ENCODE measurements at regions not wholly inside any gene's neighbourhood (a gene's known extent, or its start where the extent isn't known, plus 50 kb on each side); places are given as distances from the start of the nearest gene placed in this dataset.
"Not testable (repeated sequence)": the region's sequence is repeated elsewhere in the genome, so short reads cannot be mapped to it uniquely, and the experiment has no call there.

DNA sequence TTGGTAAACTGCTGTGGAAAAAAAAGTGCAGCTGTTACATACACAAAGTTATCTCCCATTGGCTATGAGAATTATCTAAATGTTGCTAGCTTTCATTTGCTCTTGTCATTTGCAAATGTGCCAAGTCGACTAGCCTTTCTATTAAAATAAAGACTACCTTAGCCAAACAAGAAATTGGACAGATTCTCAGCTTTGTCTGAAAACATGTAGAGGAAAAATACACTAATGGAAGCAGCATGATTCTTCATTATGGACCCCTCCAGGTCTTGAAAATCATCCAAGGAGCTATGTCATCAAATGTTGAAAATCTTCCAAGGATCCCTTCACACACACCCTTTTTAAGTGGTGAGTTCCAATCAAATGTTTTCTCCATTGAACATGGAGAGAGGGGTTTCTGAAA lies 237.7 kb downstream of the ETV1 start:
- in situ Hi-C loops (cut with HindIII; ENCODE audit: low pct_ligation_motif_present, low pct_unique_long_range_greater_than_20kb, low sequenced_read_pairs): no loop called here

DNA sequence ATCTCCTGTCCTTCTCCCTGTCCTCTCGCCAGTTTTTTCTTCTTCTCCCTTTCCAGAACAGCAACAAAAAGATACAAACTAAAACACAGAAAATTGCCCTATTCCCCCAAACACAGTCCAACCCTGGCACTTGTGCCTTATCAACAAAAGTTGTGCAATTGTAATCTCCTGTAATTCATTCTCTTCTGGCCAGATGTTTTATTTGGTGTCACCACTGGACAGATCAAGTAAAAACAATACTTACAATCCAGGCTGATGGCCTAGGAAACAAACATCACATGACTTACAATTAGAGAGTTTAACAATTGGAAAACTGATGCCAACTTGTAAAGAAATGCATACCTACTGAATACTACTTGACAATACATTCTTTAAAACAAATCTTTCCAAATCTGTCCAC lies 231.6 kb downstream of the ETV1 start:
- in situ Hi-C loops (cut with HindIII; ENCODE audit: low pct_ligation_motif_present, low pct_unique_long_range_greater_than_20kb, low sequenced_read_pairs): no loop called here

More for the DNA sequence above, 237.7 kb downstream of the ETV1 start:
- DNase-seq: no peak

DNA sequence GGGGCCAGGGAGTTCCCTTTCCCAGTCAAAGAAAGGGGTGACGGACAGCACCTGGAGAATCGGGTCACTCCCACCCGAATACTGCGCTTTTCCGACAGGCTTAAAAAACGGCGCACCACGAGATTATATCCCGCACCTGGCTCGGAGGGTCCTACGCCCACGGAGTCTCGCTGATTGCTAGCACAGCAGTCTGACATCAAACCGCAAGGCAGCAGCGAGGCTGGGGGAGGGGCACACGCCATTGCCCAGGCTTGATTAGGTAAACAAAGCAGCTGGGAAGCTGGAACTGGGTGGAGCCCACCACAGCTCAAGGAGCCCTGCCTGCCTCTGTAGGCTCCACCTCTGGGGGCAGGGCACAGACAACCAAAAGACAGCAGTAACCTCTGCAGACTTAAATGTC lies 223.6 kb downstream of the ETV1 start:
- in situ Hi-C loops (cut with HindIII; ENCODE audit: low pct_ligation_motif_present, low pct_unique_long_range_greater_than_20kb, low sequenced_read_pairs); DNase-seq: not testable (repeated sequence)

More for the DNA sequence above, 231.6 kb downstream of the ETV1 start:
- DNase-seq: no peak

DNA sequence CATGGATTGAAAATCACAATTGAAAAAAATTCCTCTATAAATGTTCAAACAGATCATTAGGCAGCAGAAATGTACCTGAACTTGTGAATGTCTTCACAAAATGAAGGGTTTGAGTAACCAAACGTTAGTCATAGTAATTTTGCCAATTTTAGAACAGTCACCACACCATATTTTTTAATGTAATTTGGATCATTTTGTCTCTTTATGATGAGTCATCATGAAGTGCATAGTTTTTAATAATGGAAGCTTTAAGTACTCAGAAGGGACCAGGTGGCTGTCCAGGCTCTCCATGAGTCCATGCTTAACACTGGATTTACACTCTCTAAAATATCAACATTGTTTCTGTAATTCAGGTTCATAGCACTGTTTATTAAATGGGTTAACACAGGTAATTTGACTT lies 219.2 kb downstream of the ETV1 start:
- no peak for DNase-seq
- in situ Hi-C loops (cut with HindIII; ENCODE audit: low pct_ligation_motif_present, low pct_unique_long_range_greater_than_20kb, low sequenced_read_pairs): no loop called here

DNA sequence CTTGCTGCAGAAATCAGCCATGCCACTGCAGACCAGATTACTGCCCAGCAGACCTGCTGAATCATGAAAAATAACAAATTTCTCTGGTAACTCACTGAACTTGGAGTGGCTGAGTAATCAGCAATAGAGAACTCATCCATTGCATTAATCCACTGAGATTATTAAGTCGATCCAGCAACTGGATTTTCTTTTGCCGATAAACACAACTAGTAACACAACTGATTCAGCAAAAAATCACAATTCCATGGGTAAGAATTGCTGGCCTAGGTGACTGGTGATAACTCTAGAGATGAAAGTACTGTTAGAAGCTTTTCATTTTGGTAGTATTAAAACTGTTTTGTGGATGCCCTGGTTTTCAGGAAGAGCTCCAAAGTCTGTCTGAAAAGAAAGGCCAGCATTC lies 214.5 kb downstream of the ETV1 start:
- no peak for DNase-seq
- in situ Hi-C loops (cut with HindIII; ENCODE audit: low pct_ligation_motif_present, low pct_unique_long_range_greater_than_20kb, low sequenced_read_pairs): no loop called here

DNA sequence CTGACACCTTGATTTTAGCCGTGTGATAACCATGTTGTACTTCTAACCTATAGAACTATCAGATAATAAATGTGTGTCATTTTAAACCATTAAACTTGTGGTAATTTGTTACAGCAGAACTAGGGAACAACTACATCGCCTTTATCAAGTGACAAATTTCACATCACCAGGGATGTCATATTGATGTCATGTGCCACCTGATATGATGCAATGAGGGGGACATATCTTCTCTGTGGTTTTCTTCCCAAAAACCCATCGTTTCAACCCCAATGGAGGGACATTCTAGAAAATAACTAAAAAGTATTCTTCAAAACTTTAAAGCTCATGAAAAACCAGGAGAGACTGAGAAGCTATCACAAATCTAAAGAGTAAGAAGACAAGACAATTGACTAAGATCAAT lies 212.2 kb downstream of the ETV1 start:
- DNase-seq: no peak
- in situ Hi-C loops (cut with HindIII; ENCODE audit: low pct_ligation_motif_present, low pct_unique_long_range_greater_than_20kb, low sequenced_read_pairs): no loop called here

DNA sequence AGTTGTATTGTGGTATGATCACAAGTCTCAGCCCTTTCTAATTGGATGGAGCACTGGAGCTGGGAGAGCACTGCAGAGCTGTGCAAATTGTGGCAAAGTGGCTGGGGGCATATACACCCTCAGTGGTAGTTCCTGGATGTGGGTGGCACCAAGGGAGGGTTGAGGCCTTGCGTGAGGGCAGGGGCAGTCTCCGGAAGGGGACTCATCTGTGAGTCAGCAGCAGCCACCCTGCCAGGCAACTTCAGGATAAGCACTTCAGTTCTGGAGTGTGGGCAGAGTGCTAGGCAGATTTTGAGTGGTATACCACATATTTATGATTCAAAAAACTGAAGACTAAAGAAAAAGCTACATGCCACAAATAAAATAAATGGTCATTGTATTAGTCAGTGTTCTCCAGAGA lies 210.5 kb downstream of the ETV1 start:
- DNase-seq: no peak

DNA sequence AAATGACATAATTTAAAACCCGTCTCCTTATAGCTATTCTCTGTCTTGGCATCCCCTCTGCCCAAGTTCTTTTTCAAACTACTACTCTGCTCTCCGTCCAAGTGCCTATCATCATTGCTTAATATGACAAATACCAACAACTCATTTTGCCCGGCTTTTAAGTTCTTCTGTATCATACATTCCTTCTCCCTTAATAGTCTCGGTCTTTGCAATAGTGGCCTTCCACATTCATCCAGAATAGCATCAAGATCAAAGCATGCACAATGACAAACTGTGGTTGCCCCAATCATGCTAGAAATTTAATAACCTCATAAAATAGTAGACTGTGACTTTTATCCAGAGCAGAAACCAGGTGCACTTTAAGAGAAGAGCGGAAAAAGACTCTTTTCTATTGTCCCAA lies 198.9 kb downstream of the ETV1 start:
- DNase-seq: no peak
- in situ Hi-C loops (cut with HindIII; ENCODE audit: low pct_ligation_motif_present, low pct_unique_long_range_greater_than_20kb, low sequenced_read_pairs): no loop called here

More for the DNA sequence above, 210.5 kb downstream of the ETV1 start:
- in situ Hi-C loops (cut with HindIII; ENCODE audit: low pct_ligation_motif_present, low pct_unique_long_range_greater_than_20kb, low sequenced_read_pairs): no loop called here

DNA sequence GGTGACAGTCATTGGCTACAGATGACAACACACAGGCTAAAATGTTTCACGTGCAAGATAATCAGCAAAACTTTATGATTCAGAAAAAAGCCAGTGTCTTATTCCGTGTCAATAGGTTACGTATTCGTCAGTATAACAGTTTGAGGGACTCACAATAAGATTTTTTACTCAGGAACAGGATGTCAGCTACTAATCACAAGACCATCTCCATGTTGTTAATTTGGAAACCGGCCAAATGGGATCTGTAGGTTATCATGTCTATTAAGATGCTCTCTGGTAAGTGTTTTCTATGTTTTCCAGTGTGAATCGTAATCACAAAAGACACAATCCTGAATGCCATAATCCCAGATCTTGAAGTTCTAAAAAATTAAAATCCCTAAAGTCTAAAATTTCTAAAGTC lies 197.3 kb downstream of the ETV1 start:
- DNase-seq: no peak
- in situ Hi-C loops (cut with HindIII; ENCODE audit: low pct_ligation_motif_present, low pct_unique_long_range_greater_than_20kb, low sequenced_read_pairs): no loop called here

DNA sequence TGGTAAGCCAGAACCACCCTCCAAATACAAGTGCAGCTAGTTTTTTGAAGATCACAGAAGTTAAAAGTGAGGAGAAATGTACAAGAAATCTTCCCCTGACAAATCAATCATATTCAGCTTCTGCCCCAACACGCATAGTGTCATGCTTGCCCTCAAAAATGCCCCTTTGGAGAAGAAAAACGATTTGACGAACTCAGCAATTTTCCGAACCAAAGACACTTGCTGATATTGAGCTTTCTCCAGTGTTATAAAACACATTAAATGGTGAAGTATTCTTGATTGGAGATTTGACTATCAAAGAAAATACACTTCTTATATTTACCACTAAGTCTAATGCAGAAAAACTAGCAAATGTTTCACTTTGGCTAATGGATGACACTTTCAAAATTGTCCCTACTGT lies 195.5 kb downstream of the ETV1 start:
- in situ Hi-C loops (cut with HindIII; ENCODE audit: low pct_ligation_motif_present, low pct_unique_long_range_greater_than_20kb, low sequenced_read_pairs): no loop called here
- DNase-seq: no peak

DNA sequence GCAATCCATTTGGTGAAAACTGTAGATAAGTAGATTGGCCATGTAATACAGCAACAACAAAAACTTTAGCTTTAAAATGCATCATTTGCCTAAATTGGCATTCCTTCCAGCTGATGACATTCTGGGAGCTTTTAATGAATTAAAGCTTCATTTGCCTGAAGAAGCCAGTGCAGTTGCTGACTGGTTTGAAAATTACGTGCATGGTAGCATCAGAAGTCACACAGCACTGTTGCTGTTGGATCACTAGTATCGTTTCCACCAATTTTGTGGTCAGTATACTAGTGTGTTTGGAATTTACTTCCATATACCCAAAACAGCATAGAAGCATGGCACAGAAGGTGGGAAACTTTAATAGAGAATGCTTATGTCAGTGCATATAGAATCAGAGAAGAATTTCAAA lies 194.9 kb downstream of the ETV1 start:
- no peak for DNase-seq
- in situ Hi-C loops (cut with HindIII; ENCODE audit: low pct_ligation_motif_present, low pct_unique_long_range_greater_than_20kb, low sequenced_read_pairs): no loop called here

DNA sequence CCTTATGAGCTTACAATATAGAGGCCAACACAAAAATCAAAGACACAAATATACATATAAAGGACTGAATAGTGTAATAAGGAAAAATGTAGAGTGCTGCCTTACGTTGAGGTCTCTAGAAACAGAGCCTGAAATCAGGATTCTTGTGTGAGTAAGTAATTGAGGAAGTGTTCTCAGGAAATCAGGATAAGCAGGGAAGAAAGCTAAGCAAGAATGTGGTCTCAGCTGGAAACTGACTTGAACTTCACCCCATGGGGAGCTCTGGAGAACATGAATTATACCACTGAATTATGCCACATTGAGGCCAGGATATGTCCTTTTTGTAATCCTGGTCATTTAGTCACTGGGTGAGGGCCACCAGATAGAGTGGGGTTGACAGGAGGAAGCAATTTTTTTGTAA lies 191.9 kb downstream of the ETV1 start:
- in situ Hi-C loops (cut with HindIII; ENCODE audit: low pct_ligation_motif_present, low pct_unique_long_range_greater_than_20kb, low sequenced_read_pairs): no loop called here
- DNase-seq: no peak

DNA sequence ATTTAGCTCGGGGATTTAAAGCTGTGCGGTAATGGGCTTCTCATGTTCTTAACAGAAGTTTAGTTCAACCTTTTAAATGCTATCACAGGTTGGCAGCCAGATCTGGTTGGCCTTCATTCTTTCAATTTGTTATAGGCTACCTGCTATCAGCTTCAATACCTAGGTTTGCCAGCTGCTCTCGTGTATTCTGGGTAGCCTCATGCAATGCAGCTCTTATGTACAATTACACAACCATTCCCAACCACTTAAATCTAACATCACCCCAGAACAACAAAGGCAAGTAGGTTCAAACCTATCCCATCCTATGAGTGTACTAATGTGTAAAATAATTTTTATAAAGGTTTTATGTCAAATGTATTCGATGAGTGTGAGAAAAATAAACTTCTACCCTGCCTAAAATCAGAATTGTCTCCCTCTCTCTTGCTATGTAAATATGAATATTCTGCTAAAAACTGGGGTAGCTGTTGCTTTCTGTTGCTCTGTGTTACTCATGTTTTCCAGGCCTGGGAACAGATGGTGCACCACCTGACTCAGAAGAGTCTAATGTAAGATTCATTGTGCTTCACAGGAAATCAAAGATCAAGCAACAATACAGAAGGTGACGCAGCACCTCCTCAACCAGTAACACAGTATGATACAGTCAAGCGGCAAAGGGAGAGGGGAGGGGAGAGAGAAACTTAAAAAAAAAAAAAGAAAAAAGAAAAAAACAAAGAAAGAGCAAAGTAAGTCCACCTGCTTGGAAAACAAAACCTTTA lies 188.6 kb downstream of the ETV1 start:
- no peak for DNase-seq
- in situ Hi-C loops (cut with HindIII; ENCODE audit: low pct_ligation_motif_present, low pct_unique_long_range_greater_than_20kb, low sequenced_read_pairs): no loop called here

DNA sequence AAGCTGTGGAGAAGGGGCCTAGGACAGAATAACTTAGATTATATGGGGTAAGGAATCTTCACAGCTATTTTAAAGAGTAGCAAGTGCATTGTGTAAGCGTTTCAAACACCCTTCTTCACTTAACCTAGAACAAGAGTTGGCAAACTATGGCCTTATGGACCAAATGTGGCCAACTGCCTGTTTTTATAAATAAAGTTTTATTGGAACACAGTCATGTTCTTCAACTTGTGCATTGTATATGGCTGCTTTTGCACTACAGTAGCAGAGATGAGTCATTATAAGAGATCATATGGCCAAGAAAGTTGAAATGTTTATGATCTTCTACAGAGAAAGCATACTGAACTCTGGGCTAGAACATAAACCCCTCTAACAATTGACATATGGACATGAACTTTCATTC lies 187.8 kb downstream of the ETV1 start:
- in situ Hi-C loops (cut with HindIII; ENCODE audit: low pct_ligation_motif_present, low pct_unique_long_range_greater_than_20kb, low sequenced_read_pairs): no loop called here
- DNase-seq: no peak

DNA sequence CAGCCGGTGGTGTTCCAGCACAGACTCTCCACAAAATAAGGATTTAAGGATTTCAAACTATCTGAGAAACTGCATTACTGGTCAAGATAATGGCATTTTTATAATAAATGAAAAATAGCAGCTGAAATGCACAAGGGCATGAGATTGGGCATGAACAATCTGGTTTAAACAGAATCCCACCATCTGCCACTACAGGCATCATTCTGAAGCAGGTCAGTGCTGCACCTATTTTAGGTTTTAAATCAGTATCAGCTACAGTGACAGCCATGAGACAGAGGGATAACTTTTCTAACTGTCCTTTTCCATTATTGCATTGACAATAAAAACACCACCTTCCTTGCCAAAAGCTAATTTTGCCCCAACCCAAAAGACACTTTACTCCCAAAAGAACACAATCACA lies 186.8 kb downstream of the ETV1 start:
- in situ Hi-C loops (cut with HindIII; ENCODE audit: low pct_ligation_motif_present, low pct_unique_long_range_greater_than_20kb, low sequenced_read_pairs): no loop called here
- DNase-seq: no peak

DNA sequence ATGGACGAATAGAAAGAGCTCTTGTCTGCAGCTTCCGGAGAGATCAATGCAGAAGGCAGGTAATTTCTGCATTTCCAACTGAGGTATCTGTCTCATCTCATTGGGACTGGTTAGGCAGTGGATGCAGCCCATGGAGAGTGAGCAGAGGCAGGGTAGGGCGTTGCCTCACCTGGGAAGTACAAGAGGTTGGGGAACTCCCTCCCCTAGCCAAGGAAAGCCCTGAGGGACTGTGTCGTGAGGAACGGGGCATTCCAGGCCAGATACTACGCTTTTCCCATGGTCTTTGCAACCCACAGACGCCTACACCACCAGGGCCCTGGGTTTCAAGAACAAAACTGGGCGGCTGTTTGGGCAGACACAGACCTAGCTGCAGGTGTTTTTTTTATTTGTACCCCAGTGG lies 186.3 kb downstream of the ETV1 start:
- in situ Hi-C loops (cut with HindIII; ENCODE audit: low pct_ligation_motif_present, low pct_unique_long_range_greater_than_20kb, low sequenced_read_pairs): no loop called here
- DNase-seq: no peak

DNA sequence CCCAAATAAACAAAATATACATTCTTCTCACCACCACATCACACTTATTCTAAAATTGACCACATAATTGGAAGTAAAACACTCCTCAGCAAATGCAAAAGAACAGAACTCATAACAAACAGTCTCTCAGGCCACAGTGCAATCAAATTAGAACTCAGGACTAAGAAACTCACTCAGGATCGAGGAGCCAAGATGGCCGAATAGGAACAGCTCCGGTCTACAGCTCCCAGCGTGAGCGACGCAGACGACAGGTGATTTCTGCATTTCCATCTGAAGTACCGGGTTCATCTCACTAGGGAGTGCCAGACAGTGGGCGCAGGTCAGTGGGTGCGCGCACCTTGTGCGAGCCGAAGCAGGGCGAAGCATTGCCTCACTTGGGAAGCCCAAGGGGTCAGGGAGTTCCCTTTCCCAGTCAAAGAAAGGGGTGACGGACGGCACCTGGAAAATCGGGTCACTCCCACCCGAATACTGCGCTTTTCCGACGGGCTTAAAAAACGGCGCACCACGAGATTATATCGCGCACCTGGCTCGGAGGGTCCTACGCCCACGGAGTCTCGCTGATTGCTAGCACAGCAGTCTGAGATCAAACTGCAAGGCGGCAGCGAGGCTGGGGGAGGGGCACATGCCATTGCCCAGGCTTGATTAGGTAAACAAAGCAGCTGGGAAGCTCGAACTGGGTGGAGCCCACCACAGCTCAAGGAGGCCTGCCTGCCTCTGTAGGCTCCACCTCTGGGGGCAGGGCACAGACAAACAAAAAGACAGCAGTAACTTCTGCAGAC lies 183.2 kb downstream of the ETV1 start:
- DNase-seq; in situ Hi-C loops (cut with HindIII; ENCODE audit: low pct_ligation_motif_present, low pct_unique_long_range_greater_than_20kb, low sequenced_read_pairs): not testable (repeated sequence)

DNA sequence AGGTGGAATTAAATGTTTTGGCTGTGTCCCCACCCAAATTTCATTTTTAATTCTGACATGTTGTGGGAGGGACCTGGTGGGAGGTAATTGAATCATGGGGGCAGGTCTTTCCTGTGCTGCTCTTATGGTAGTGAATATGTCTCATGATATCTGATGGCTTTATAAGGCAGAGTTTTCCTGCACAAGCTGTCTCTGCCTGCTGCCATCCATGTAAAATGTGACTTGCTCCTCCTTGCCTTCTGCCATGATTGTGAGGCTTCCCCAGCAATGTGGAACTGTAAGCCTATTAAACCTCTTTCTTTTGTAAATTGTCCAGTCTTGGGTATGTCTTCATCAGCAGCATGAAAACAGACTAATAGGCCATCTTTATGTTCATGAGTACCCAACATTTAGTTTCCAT lies 172.2 kb downstream of the ETV1 start:
- in situ Hi-C loops (cut with HindIII; ENCODE audit: low pct_ligation_motif_present, low pct_unique_long_range_greater_than_20kb, low sequenced_read_pairs); DNase-seq: not testable (repeated sequence)

DNA sequence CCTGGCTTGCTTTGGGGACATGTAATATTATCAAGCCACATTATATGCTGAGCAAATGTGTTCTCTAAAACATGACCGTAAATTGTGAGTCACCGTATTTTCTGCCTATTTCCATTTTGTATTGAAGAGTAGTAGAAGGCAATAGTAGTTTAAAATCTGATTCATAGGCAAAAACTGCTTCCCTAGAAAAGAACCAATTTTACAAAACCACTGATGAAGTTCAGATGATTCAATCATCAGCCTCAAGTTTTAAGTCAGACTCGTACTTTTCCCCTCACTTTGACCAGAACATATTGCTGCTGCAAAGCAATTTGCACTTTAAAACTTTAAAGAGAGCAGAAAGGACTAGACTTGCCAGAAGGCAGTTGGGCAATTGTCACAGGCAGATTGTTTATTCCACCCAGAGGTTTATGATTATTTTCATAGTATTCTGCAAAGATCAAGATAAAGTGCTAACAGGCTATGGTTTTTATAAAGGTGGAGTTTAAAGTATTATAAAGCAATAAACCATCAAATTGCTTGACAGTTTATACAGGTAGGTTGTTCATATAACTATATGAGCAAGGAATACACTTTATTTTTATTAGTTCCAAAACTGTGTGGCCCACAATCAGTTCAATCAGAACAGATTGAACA lies 168.2 kb downstream of the ETV1 start:
- in situ Hi-C loops (cut with HindIII; ENCODE audit: low pct_ligation_motif_present, low pct_unique_long_range_greater_than_20kb, low sequenced_read_pairs): no loop called here
- no peak for DNase-seq

DNA sequence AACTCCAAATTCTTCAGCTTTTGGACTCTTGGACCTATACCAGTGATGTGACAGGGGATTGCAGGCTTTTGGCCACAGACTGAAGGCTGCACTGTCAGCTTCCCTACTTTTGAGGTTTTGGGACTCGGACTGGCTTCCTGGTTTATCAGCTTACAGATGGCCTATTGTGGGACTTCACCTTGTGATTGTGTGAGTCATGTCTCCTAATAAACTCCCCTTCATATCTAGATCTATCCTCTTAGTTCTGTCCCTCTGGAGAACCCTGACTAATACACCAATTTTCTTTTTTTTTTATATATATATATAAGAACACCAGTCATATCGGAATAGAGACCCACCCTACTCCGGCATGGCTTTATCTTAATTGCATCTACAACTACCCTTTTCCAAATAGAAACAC lies 166.8 kb downstream of the ETV1 start:
- DNase-seq: no peak
- in situ Hi-C loops (cut with HindIII; ENCODE audit: low pct_ligation_motif_present, low pct_unique_long_range_greater_than_20kb, low sequenced_read_pairs): no loop called here

Measured in ACHN (cell line).